ENCODE measurements at regions not wholly inside any gene's neighbourhood (a gene's known extent, or its start where the extent isn't known, plus 50 kb on each side); places are given as distances from the start of the nearest gene placed in this dataset.

DNA sequence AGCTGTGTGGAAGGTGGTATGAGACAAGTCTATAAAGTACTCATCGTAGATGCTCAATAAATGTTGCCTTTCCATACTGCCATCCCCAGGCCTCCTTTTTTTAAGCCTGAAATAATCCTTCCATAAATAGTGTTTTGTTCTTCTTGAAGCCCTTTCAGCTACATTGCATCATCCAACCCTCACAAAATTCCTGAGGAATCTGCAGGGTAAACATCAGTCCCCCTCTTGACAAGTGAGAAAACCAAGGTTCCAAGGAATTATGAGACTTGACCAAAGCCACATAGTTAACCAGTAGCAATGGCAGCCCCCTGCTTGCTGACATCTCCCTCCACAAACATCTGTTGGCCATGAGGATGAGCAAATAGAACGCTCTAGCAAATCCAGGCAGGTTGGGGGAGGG lies 89.7 kb upstream of the CCL1 start:
- TF ChIP-seq, protein P1, sequence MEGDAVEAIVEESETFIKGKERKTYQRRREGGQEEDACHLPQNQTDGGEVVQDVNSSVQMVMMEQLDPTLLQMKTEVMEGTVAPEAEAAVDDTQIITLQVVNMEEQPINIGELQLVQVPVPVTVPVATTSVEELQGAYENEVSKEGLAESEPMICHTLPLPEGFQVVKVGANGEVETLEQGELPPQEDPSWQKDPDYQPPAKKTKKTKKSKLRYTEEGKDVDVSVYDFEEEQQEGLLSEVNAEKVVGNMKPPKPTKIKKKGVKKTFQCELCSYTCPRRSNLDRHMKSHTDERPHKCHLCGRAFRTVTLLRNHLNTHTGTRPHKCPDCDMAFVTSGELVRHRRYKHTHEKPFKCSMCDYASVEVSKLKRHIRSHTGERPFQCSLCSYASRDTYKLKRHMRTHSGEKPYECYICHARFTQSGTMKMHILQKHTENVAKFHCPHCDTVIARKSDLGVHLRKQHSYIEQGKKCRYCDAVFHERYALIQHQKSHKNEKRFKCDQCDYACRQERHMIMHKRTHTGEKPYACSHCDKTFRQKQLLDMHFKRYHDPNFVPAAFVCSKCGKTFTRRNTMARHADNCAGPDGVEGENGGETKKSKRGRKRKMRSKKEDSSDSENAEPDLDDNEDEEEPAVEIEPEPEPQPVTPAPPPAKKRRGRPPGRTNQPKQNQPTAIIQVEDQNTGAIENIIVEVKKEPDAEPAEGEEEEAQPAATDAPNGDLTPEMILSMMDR (IDR thresholded peaks at IDR 0.05): no peak
- TF ChIP-seq EP300 (IDR thresholded peaks at IDR 0.05): no peak
